Gastroesophageal sphincter (tissue), 4 donors: ENCODE measurements at regions not wholly inside any gene's neighbourhood (a gene's known extent, or its start where the extent isn't known, plus 50 kb on each side); places are given as distances from the start of the nearest gene placed in this dataset.

Source experiments
- ATAC-seq: fragments of 150-250 bp; one replicate; pipeline ENCODE4 v1.9.1; 2016; ENCODE audit warnings: mild to moderate bottlenecking, moderate library complexity
- H3K27ac ChIP-seq, 4 donors: fragments of 200-600 bp; sonication (generic) in 3 of 4; 1 replicate in 3 of 4; 2 replicates in 1 of 4; pipeline ENCODE4 v1.5.1; 2016 to 2019
- H3K27me3 ChIP-seq: fragments of 200-600 bp; sonication (generic); one replicate; pipeline ENCODE4 v1.5.1; 2019
- H3K36me3 ChIP-seq, 2 donors: fragments of 200-600 bp; sonication (generic); one replicate each; pipeline ENCODE4 v1.5.1; 2019; ENCODE audit warnings: control low read depth in 1 of 2
- H3K4me1 ChIP-seq, 3 donors: fragments of 200-600 bp; sonication (generic); 1 replicate in 2 of 3; 2 replicates in 1 of 3; pipeline ENCODE4 v1.5.1; 2016 to 2019; ENCODE audit warnings: control low read depth in 2 of 3
- H3K4me3 ChIP-seq, 2 donors: fragments of 200-600 bp; sonication (generic); one replicate each; pipeline ENCODE4 v1.5.1; 2019; ENCODE audit warnings: mild to moderate bottlenecking in 1 of 2, moderate library complexity in 1 of 2
- H3K9me3 ChIP-seq, 3 donors: fragments of 200-600 bp; sonication (generic); one replicate each; pipeline ENCODE4 v1.5.1; 2017 to 2019; ENCODE audit warnings: control low read depth in 2 of 3
- EP300 ChIP-seq: sonication (generic); formaldehyde crosslinking; IDR thresholded peaks from one replicate; pipeline ENCODE4 v1.6.1; 2017; ENCODE audit warnings: antibody characterized with exemption, mild to moderate bottlenecking
- POLR2A ChIP-seq, 2 donors: fragments of 450-650 bp; IDR thresholded peaks; one replicate each; pipeline ENCODE4 v1.6.1; 2017; ENCODE audit warnings: antibody characterized with exemption in 2 of 2, mild to moderate bottlenecking in 2 of 2, moderate library complexity in 1 of 2
- POLR2AphosphoS5 ChIP-seq: sonication (generic); formaldehyde crosslinking; IDR thresholded peaks from one replicate; pipeline ENCODE4 v1.6.1; 2017; ENCODE audit warnings: antibody characterized with exemption
- WGBS, 2 donors: methylation state at CpG; one replicate each; pipeline ENCODE4 v1.1.5; 2018; ENCODE audit warnings: low coverage in 1 of 2; 5-methylcytosine and 5-hydroxymethylcytosine counted together
- TF ChIP-seq, protein P1 (sequence below), 4 experiments: fragments of 200-600 bp in 2 of 4; fragments of 450-650 bp in 2 of 4; sonication (generic) in 1 of 4; IDR thresholded peaks; one replicate each; pipeline ENCODE4 v1.5.1; 2017 to 2019; ENCODE audit warnings: antibody characterized with exemption in 4 of 4, mild to moderate bottlenecking in 2 of 4, moderate library complexity in 2 of 4

DNA sequence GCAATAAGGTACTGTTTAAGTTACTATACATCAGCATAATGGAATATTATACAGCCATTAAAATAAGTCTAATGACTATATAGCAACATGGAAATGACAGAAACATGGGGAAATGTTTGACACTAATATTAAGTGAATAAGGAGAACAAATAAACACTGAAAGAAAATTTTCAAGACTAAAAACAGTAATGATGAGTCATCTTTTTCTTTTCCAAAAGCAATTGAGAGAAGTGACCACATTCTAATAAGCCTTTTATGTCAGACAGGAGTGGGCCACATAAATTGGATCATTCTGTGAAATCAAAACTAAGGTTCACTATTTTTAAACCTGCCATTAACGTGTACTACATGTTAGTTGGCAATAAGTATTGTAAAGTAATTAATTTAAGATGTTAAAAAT lies 187.5 kb downstream of the AHR start:
- Histone ChIP-seq H3K4me3 (no peak overlapping the region), H3K4me1 (no peaks in the 10 kb centered on the region), H3K27me3 (no peaks in the 10 kb centered on the region), H3K9me3 (no peaks in the 10 kb centered on the region), H3K27ac (no peak overlapping the region), H3K36me3 (no peaks in the 10 kb centered on the region)
- no peak for ATAC-seq
- TF ChIP-seq POLR2A (IDR thresholded peaks at IDR 0.05) (no peak), EP300 (no peak), POLR2AphosphoS5 (no peak)
- TF ChIP-seq, protein P1, sequence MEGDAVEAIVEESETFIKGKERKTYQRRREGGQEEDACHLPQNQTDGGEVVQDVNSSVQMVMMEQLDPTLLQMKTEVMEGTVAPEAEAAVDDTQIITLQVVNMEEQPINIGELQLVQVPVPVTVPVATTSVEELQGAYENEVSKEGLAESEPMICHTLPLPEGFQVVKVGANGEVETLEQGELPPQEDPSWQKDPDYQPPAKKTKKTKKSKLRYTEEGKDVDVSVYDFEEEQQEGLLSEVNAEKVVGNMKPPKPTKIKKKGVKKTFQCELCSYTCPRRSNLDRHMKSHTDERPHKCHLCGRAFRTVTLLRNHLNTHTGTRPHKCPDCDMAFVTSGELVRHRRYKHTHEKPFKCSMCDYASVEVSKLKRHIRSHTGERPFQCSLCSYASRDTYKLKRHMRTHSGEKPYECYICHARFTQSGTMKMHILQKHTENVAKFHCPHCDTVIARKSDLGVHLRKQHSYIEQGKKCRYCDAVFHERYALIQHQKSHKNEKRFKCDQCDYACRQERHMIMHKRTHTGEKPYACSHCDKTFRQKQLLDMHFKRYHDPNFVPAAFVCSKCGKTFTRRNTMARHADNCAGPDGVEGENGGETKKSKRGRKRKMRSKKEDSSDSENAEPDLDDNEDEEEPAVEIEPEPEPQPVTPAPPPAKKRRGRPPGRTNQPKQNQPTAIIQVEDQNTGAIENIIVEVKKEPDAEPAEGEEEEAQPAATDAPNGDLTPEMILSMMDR (IDR thresholded peaks at IDR 0.05), result no peak
- WGBS, 2 donors, result 59 to 67% methylated on average over 1 of the region's 1 CpG

DNA sequence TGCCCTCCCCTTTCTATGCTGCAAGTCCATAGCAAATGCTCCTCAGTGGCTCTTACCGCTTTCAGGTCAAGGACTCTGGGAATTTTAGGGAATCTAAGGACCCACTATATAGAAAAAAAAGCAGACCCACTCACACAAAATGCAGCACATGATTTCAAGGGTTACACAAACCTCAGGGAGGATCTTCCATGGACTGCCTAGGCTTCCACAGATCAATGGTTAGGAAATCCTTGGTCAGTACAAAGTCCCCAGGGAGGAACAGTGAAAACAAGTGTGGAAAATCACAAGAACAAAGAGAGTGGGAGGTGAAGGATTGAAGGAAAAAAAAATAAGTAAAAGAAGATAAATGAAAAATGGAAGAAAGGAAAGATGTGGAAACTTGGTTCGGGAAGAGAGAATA lies 188.4 kb downstream of the AHR start:
- H3K36me3 ChIP-seq, result no peaks in the 10 kb centered on the region
- no peak overlapping the region for H3K27ac ChIP-seq
- no peak for ATAC-seq
- no peaks in the 10 kb centered on the region for H3K4me1 ChIP-seq
- no peaks in the 10 kb centered on the region for H3K9me3 ChIP-seq
- 97 to 100% methylated on average over 2 of the region's 2 CpGs for WGBS, 2 donors
- TF ChIP-seq POLR2AphosphoS5, result no peak
- TF ChIP-seq, protein P1 (IDR thresholded peaks at IDR 0.05), result no peak
- TF ChIP-seq EP300, result no peak
- no peak for TF ChIP-seq POLR2A (IDR thresholded peaks at IDR 0.05)
- H3K4me3 ChIP-seq, result no peak overlapping the region
- no peaks in the 10 kb centered on the region for H3K27me3 ChIP-seq

DNA sequence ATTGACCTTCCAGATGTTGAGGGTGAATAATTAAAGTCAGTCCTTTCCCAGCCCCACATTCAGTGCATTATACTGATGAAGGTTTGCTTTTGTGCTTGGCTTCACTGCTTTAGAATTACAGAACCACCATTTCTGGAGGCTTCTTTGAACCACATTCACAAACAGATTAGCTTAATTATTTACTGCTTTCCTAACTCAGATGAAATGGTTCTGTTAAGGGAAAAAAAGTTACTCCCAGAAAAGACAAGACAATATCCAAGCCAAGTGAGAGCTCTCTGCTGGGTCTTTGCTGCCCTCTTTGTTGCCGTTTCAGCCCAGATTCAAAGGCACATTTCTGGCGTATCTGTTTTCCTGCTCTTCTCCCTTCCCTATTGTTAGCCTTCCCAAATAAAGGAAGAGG lies 188.9 kb downstream of the AHR start:
- Histone ChIP-seq H3K4me3 (no peak overlapping the region), H3K4me1 (no peaks in the 10 kb centered on the region), H3K36me3 (no peaks in the 10 kb centered on the region), H3K9me3 (no peaks in the 10 kb centered on the region), H3K27ac (no peak overlapping the region), H3K27me3 (no peaks in the 10 kb centered on the region)
- no peak for ATAC-seq
- 89 to 100% methylated on average over 2 of the region's 2 CpGs for WGBS, 2 donors
- TF ChIP-seq POLR2A (IDR thresholded peaks at IDR 0.05) (no peak), EP300 (no peak), POLR2AphosphoS5 (no peak)
- TF ChIP-seq, protein P1 (IDR thresholded peaks at IDR 0.05), result no peak

DNA sequence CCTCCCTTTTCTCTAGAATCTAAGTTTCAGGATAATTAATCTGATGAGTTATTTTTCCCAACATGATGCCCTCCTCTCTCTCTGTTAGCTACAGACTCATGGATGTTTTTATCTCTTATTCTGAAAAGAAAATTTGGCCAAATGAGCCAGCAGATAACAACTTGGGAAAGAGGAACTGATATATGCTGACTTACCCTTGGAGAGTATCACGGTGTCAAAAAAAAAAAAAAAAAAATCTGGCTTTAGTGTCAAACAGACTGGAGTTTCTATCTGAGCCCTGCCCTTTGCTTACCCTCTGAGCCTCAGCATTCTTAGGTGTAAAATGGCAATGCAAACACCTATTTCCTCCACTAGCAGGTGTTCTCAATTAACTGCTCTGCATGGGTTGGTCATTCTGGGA lies 190.4 kb downstream of the AHR start:
- H3K4me3 ChIP-seq, result no peak overlapping the region

DNA sequence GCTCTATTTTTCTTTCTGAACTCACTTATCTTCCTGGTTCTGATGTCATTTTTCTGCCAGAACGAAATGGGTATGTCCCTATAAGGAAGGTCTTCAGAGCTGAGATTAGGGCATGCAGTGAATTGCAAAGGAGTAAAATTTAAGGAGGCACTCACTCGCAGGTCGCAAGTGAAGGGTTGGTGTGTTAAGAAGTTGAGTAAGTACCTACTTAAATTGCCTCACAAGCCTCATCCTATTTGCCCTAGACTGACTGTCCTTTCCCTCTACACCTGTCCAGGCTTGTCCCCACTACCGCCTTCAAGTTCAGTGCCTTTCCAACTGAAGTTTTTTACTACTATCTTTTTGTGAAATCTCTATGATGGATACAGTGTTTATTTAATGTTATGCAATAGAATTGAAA lies 191.5 kb downstream of the AHR start:
- Histone ChIP-seq H3K27ac (no peak overlapping the region), H3K4me1 (no peaks in the 10 kb centered on the region), H3K4me3 (no peak overlapping the region), H3K36me3 (no peaks in the 10 kb centered on the region), H3K27me3 (no peaks in the 10 kb centered on the region), H3K9me3 (no peaks in the 10 kb centered on the region)
- TF ChIP-seq, protein P1 (IDR thresholded peaks at IDR 0.05), result no peak
- TF ChIP-seq POLR2A (IDR thresholded peaks at IDR 0.05) (no peak), POLR2AphosphoS5 (no peak), EP300 (no peak)
- WGBS, 2 donors, result 78 to 93% methylated on average over 3 to 4 of the region's 4 CpGs
- ATAC-seq, result no peak

More for the DNA sequence above, 190.4 kb downstream of the AHR start:
- no peaks in the 10 kb centered on the region for H3K27me3 ChIP-seq
- H3K4me1 ChIP-seq, result no peaks in the 10 kb centered on the region
- no peaks in the 10 kb centered on the region for H3K9me3 ChIP-seq
- WGBS, 2 donors, result 100% methylated on average over 1 of the region's 1 CpG; no CpG with 5 or more reads in 1 of the 2 donors
- ATAC-seq, result no peak
- TF ChIP-seq EP300, result no peak
- TF ChIP-seq POLR2A (IDR thresholded peaks at IDR 0.05), result no peak
- TF ChIP-seq POLR2AphosphoS5, result no peak
- TF ChIP-seq, protein P1 (IDR thresholded peaks at IDR 0.05), result no peak
- no peak overlapping the region for H3K27ac ChIP-seq
- no peaks in the 10 kb centered on the region for H3K36me3 ChIP-seq
